ENCODE measurements at regions not wholly inside any gene's neighbourhood (a gene's known extent, or its start where the extent isn't known, plus 50 kb on each side); places are given as distances from the start of the nearest gene placed in this dataset.

GRCh38 chr3:77898621-77899020 lies 858.7 kb downstream of the ROBO2 start:
- dilution Hi-C loops (cut with MboI; ENCODE audit: extremely low pct_ligation_motif_present, low sequenced_read_pairs) = no loop called here
- H3K9ac ChIP-seq (replicated peaks; ENCODE audit: extremely low read depth, insufficient read depth, low read length) = no peak overlapping the region
- H3K27me3 ChIP-seq (ENCODE audit: control insufficient read depth in 2 of 2, insufficient read depth in 2 of 2, low read length in 2 of 2) = no peaks in the 10 kb centered on the region
- no peak for TF ChIP-seq MYC (IDR thresholded peaks at IDR 0.05; ENCODE audit: low read depth, low read length)
- no peak for TF ChIP-seq EZH2 (IDR thresholded peaks at IDR 0.05; ENCODE audit: borderline replicate concordance, low read depth, low read length, severe bottlenecking)
- no peak for TF ChIP-seq JUN (IDR thresholded peaks at IDR 0.05; ENCODE audit: borderline replicate concordance, insufficient read depth, insufficient read length, low read depth)
- TF ChIP-seq GATA2 (IDR thresholded peaks at IDR 0.05; ENCODE audit: insufficient read depth, insufficient read length, low read depth, low read length) = no peak
- no peak for TF ChIP-seq FOS (IDR thresholded peaks at IDR 0.05; ENCODE audit: borderline replicate concordance, insufficient read depth, low read length)
- no peak for TF ChIP-seq POLR2A (IDR thresholded peaks at IDR 0.05; ENCODE audit: low read depth, low read length)
- no peak for TF ChIP-seq POLR2AphosphoS5 (IDR thresholded peaks at IDR 0.05; ENCODE audit: insufficient read depth, low read depth, low read length)
- TF ChIP-seq MAX (IDR thresholded peaks at IDR 0.05; ENCODE audit: insufficient read depth, insufficient read length) = no peak
- H3K4me3 ChIP-seq (replicated peaks in 1 of 3; ENCODE audit: insufficient read depth in 1 of 3, low read depth in 1 of 3, low read length in 3 of 3) = no peak overlapping the region
- intact Hi-C loops (cut with micrococcal nuclease) = no loop called here
- H3K27ac ChIP-seq (ENCODE audit: insufficient read depth, low read depth, low read length) = no peak overlapping the region
- H4K20me1 ChIP-seq (replicated peaks; ENCODE audit: control insufficient read depth, extremely low read depth, insufficient read depth, low read length) = no peaks in the 10 kb centered on the region
- H3K9me1 ChIP-seq (replicated peaks; ENCODE audit: control insufficient read depth, extremely low read depth, insufficient read depth, low read length) = no peaks in the 10 kb centered on the region
- FAIRE-seq = no peak
- H3K4me2 ChIP-seq (ENCODE audit: insufficient read depth, low read length) = no peak overlapping the region
- no peak overlapping the region for H2AFZ ChIP-seq (ENCODE audit: low read depth, low read length)
- no peaks in the 10 kb centered on the region for H3K36me3 ChIP-seq (ENCODE audit: control insufficient read depth in 2 of 2, extremely low read depth in 1 of 2, insufficient read depth in 2 of 2, low read length in 2 of 2)
- ChIA-PET CTCF (no interaction called here), POLR2A (no interaction called here)
- no peaks in the 10 kb centered on the region for H3K4me1 ChIP-seq (ENCODE audit: control insufficient read depth, extremely low read depth, insufficient read depth, low read length)
- no peaks in the 10 kb centered on the region for H3K9me3 ChIP-seq (replicated peaks; ENCODE audit: control insufficient read depth, insufficient read depth, low read length)
- no TSS peak for BruUV-seq (replicated peaks)
- no peaks in the 10 kb centered on the region for H3K79me2 ChIP-seq (ENCODE audit: control insufficient read depth, insufficient read depth, low read length)
- DNase-seq (ENCODE audit: low read depth, low spot score) = no peak

GRCh38 chr3:77902675-77903074 lies 862.8 kb downstream of the ROBO2 start:
- TF ChIP-seq EZH2 (IDR thresholded peaks at IDR 0.05; ENCODE audit: borderline replicate concordance, low read depth, low read length, severe bottlenecking) = no peak
- no peak for TF ChIP-seq MYC (IDR thresholded peaks at IDR 0.05; ENCODE audit: low read depth, low read length)
- no peak for TF ChIP-seq CTCF (IDR thresholded peaks at IDR 0.05; ENCODE audit: extremely low read depth in 1 of 2, insufficient read depth in 1 of 2, low read depth in 1 of 2, low read length in 2 of 2)
- no peak for TF ChIP-seq POLR2AphosphoS5 (IDR thresholded peaks at IDR 0.05; ENCODE audit: insufficient read depth, low read depth, low read length)
- TF ChIP-seq JUN (IDR thresholded peaks at IDR 0.05; ENCODE audit: borderline replicate concordance, insufficient read depth, insufficient read length, low read depth) = no peak
- TF ChIP-seq MAX (IDR thresholded peaks at IDR 0.05; ENCODE audit: insufficient read depth, insufficient read length) = no peak
- no peak for TF ChIP-seq POLR2A (IDR thresholded peaks at IDR 0.05; ENCODE audit: low read depth, low read length)
- no peak for TF ChIP-seq FOS (IDR thresholded peaks at IDR 0.05; ENCODE audit: borderline replicate concordance, insufficient read depth, low read length)
- no peak for TF ChIP-seq GATA2 (IDR thresholded peaks at IDR 0.05; ENCODE audit: insufficient read depth, insufficient read length, low read depth, low read length)
- no peak for DNase-seq (ENCODE audit: low read depth, low spot score)
- H3K4me2 ChIP-seq (ENCODE audit: insufficient read depth, low read length) = no peak overlapping the region
- intact Hi-C loops (cut with micrococcal nuclease) (loop anchor here (10.0 kb wide), 1 partner anchor 238 kb away; no protein-coding TSS in a partner anchor), dilution Hi-C loops (cut with MboI; ENCODE audit: extremely low pct_ligation_motif_present, low sequenced_read_pairs) (no loop called here)
- H3K9ac ChIP-seq (replicated peaks; ENCODE audit: extremely low read depth, insufficient read depth, low read length) = no peak overlapping the region
- H2AFZ ChIP-seq (ENCODE audit: low read depth, low read length) = no peak overlapping the region
- FAIRE-seq = no peak
- no peaks in the 10 kb centered on the region for H3K9me1 ChIP-seq (replicated peaks; ENCODE audit: control insufficient read depth, extremely low read depth, insufficient read depth, low read length)
- no peak overlapping the region for H3K4me3 ChIP-seq (replicated peaks in 1 of 3; ENCODE audit: insufficient read depth in 1 of 3, low read depth in 1 of 3, low read length in 3 of 3)
- H3K27me3 ChIP-seq (ENCODE audit: control insufficient read depth in 2 of 2, insufficient read depth in 2 of 2, low read length in 2 of 2) = no peaks in the 10 kb centered on the region
- no peaks in the 10 kb centered on the region for H3K36me3 ChIP-seq (ENCODE audit: control insufficient read depth in 2 of 2, extremely low read depth in 1 of 2, insufficient read depth in 2 of 2, low read length in 2 of 2)
- no peaks in the 10 kb centered on the region for H4K20me1 ChIP-seq (replicated peaks; ENCODE audit: control insufficient read depth, extremely low read depth, insufficient read depth, low read length)
- ChIA-PET POLR2A (no interaction called here), CTCF (no interaction called here)
- H3K79me2 ChIP-seq (ENCODE audit: control insufficient read depth, insufficient read depth, low read length) = no peaks in the 10 kb centered on the region
- no peaks in the 10 kb centered on the region for H3K9me3 ChIP-seq (replicated peaks; ENCODE audit: control insufficient read depth, insufficient read depth, low read length)
- H3K4me1 ChIP-seq (ENCODE audit: control insufficient read depth, extremely low read depth, insufficient read depth, low read length) = peaks cover 4% of the 10 kb centered on the region
- no peak overlapping the region for H3K27ac ChIP-seq (ENCODE audit: insufficient read depth, low read depth, low read length)
- no TSS peak for BruUV-seq (replicated peaks)

Measured in endothelial cell of umbilical vein (primary cell).